ENCODE measurements at regions not wholly inside any gene's neighbourhood (a gene's known extent, or its start where the extent isn't known, plus 50 kb on each side); places are given as distances from the start of the nearest gene placed in this dataset.
"Not testable (repeated sequence)": the region's sequence is repeated elsewhere in the genome, so short reads cannot be mapped to it uniquely, and the experiment has no call there.

GRCh38 chr10:105745596-105746148 is 1104.6 kb downstream of the SORCS3 start:
- Histone ChIP-seq H3K9me3 (ENCODE audit: insufficient read depth, low read length) (no peaks in the 10 kb centered on the region), H3K27me3 (ENCODE audit: insufficient read depth, insufficient read length) (no peaks in the 10 kb centered on the region), H3K4me1 (ENCODE audit: insufficient read depth, insufficient read length) (no peaks in the 10 kb centered on the region), H3K36me3 (ENCODE audit: insufficient read depth, insufficient read length, low read length) (no peaks in the 10 kb centered on the region), H3K4me3 (ENCODE audit: insufficient read length, low read depth) (no peak overlapping the region), H3K9ac (ENCODE audit: insufficient read length, low read depth) (no peak overlapping the region)
- DNase-seq (ENCODE audit: low read depth, low spot score): no peak
- TF ChIP-seq SUZ12 (IDR thresholded peaks at IDR 0.05; ENCODE audit: extremely low read depth, insufficient read depth, insufficient read length) (no peak), YY1 (IDR thresholded peaks at IDR 0.05; ENCODE audit: insufficient read depth, insufficient read length) (no peak), ZNF274 (IDR thresholded peaks at IDR 0.05; ENCODE audit: low read depth, low read length) (no peak)

GRCh38 chr10:105743343-105744056 is 1102.4 kb downstream of the SORCS3 start:
- Histone ChIP-seq H3K4me1 (ENCODE audit: insufficient read depth, insufficient read length) (no peaks in the 10 kb centered on the region), H3K4me3 (ENCODE audit: insufficient read length, low read depth) (no peak overlapping the region), H3K9me3 (ENCODE audit: insufficient read depth, low read length) (no peaks in the 10 kb centered on the region), H3K27me3 (ENCODE audit: insufficient read depth, insufficient read length) (no peaks in the 10 kb centered on the region), H3K36me3 (ENCODE audit: insufficient read depth, insufficient read length, low read length) (no peaks in the 10 kb centered on the region), H3K9ac (ENCODE audit: insufficient read length, low read depth) (no peak overlapping the region)
- DNase-seq (ENCODE audit: low read depth, low spot score): no peak
- no peak for TF ChIP-seq SUZ12 (IDR thresholded peaks at IDR 0.05; ENCODE audit: extremely low read depth, insufficient read depth, insufficient read length)
- TF ChIP-seq YY1 (IDR thresholded peaks at IDR 0.05; ENCODE audit: insufficient read depth, insufficient read length): no peak
- no peak for TF ChIP-seq ZNF274 (IDR thresholded peaks at IDR 0.05; ENCODE audit: low read depth, low read length)

GRCh38 chr10:105742923-105743322 is 1101.8 kb downstream of the SORCS3 start:
- Histone ChIP-seq H3K36me3 (ENCODE audit: insufficient read depth, insufficient read length, low read length) (no peaks in the 10 kb centered on the region), H3K9me3 (ENCODE audit: insufficient read depth, low read length) (no peaks in the 10 kb centered on the region), H3K27me3 (ENCODE audit: insufficient read depth, insufficient read length) (no peaks in the 10 kb centered on the region), H3K4me3 (ENCODE audit: insufficient read length, low read depth) (no peak overlapping the region), H3K9ac (ENCODE audit: insufficient read length, low read depth) (no peak overlapping the region), H3K4me1 (ENCODE audit: insufficient read depth, insufficient read length) (no peaks in the 10 kb centered on the region)
- TF ChIP-seq YY1 (IDR thresholded peaks at IDR 0.05; ENCODE audit: insufficient read depth, insufficient read length): no peak
- DNase-seq (ENCODE audit: low read depth, low spot score): no peak

GRCh38 chr10:105742184-105742583 is 1101.1 kb downstream of the SORCS3 start:
- TF ChIP-seq ZNF274 (IDR thresholded peaks at IDR 0.05; ENCODE audit: low read depth, low read length) (no peak), SUZ12 (IDR thresholded peaks at IDR 0.05; ENCODE audit: extremely low read depth, insufficient read depth, insufficient read length) (no peak), YY1 (IDR thresholded peaks at IDR 0.05; ENCODE audit: insufficient read depth, insufficient read length) (no peak)
- H3K36me3 ChIP-seq (ENCODE audit: insufficient read depth, insufficient read length, low read length): no peaks in the 10 kb centered on the region
- no peak overlapping the region for H3K4me3 ChIP-seq (ENCODE audit: insufficient read length, low read depth)
- H3K27me3 ChIP-seq (ENCODE audit: insufficient read depth, insufficient read length): no peaks in the 10 kb centered on the region
- no peak for DNase-seq (ENCODE audit: low read depth, low spot score)
- H3K4me1 ChIP-seq (ENCODE audit: insufficient read depth, insufficient read length): no peaks in the 10 kb centered on the region
- no peak overlapping the region for H3K9ac ChIP-seq (ENCODE audit: insufficient read length, low read depth)
- no peaks in the 10 kb centered on the region for H3K9me3 ChIP-seq (ENCODE audit: insufficient read depth, low read length)

GRCh38 chr10:105734479-105734878 is 1093.4 kb downstream of the SORCS3 start:
- H3K27me3 ChIP-seq (ENCODE audit: insufficient read depth, insufficient read length): no peaks in the 10 kb centered on the region
- no peak overlapping the region for H3K9ac ChIP-seq (ENCODE audit: insufficient read length, low read depth)
- no peak for DNase-seq (ENCODE audit: low read depth, low spot score)
- TF ChIP-seq SUZ12 (IDR thresholded peaks at IDR 0.05; ENCODE audit: extremely low read depth, insufficient read depth, insufficient read length) (no peak), ZNF274 (IDR thresholded peaks at IDR 0.05; ENCODE audit: low read depth, low read length) (no peak), YY1 (IDR thresholded peaks at IDR 0.05; ENCODE audit: insufficient read depth, insufficient read length) (no peak)
- no peaks in the 10 kb centered on the region for H3K36me3 ChIP-seq (ENCODE audit: insufficient read depth, insufficient read length, low read length)
- H3K4me1 ChIP-seq (ENCODE audit: insufficient read depth, insufficient read length): no peaks in the 10 kb centered on the region
- H3K4me3 ChIP-seq (ENCODE audit: insufficient read length, low read depth): no peak overlapping the region
- peaks cover 17% of the 10 kb centered on the region for H3K9me3 ChIP-seq (ENCODE audit: insufficient read depth, low read length)

GRCh38 chr10:105733924-105734323 is 1092.8 kb downstream of the SORCS3 start:
- no peaks in the 10 kb centered on the region for H3K27me3 ChIP-seq (ENCODE audit: insufficient read depth, insufficient read length)
- H3K4me3 ChIP-seq (ENCODE audit: insufficient read length, low read depth): no peak overlapping the region
- no peaks in the 10 kb centered on the region for H3K4me1 ChIP-seq (ENCODE audit: insufficient read depth, insufficient read length)
- peaks cover 17% of the 10 kb centered on the region for H3K9me3 ChIP-seq (ENCODE audit: insufficient read depth, low read length)
- TF ChIP-seq YY1 (IDR thresholded peaks at IDR 0.05; ENCODE audit: insufficient read depth, insufficient read length): no peak
- no peaks in the 10 kb centered on the region for H3K36me3 ChIP-seq (ENCODE audit: insufficient read depth, insufficient read length, low read length)
- DNase-seq (ENCODE audit: low read depth, low spot score): no peak
- no peak overlapping the region for H3K9ac ChIP-seq (ENCODE audit: insufficient read length, low read depth)

- H3K9ac ChIP-seq (ENCODE audit: insufficient read length, low read depth): no peak overlapping the region
- TF ChIP-seq YY1 (IDR thresholded peaks at IDR 0.05; ENCODE audit: insufficient read depth, insufficient read length): no peak
- no peak for TF ChIP-seq SUZ12 (IDR thresholded peaks at IDR 0.05; ENCODE audit: extremely low read depth, insufficient read depth, insufficient read length)
- TF ChIP-seq ZNF274 (IDR thresholded peaks at IDR 0.05; ENCODE audit: low read depth, low read length): no peak
- no peaks in the 10 kb centered on the region for H3K36me3 ChIP-seq (ENCODE audit: insufficient read depth, insufficient read length, low read length)
- H3K4me1 ChIP-seq (ENCODE audit: insufficient read depth, insufficient read length): peaks cover 2% of the 10 kb centered on the region
- DNase-seq (ENCODE audit: low read depth, low spot score): no peak
- H3K4me3 ChIP-seq (ENCODE audit: insufficient read length, low read depth): no peak overlapping the region
- H3K9me3 ChIP-seq (ENCODE audit: insufficient read depth, low read length): peaks cover 7% of the 10 kb centered on the region
- H3K27me3 ChIP-seq (ENCODE audit: insufficient read depth, insufficient read length): no peaks in the 10 kb centered on the region
These were observed 1088.3 kb downstream of the SORCS3 start for GRCh38 chr10:105729428-105729827.

- DNase-seq (ENCODE audit: low read depth, low spot score); H3K27me3 ChIP-seq (ENCODE audit: insufficient read depth, insufficient read length); H3K36me3 ChIP-seq (ENCODE audit: insufficient read depth, insufficient read length, low read length); H3K4me3 ChIP-seq (ENCODE audit: insufficient read length, low read depth); H3K9me3 ChIP-seq (ENCODE audit: insufficient read depth, low read length); H3K4me1 ChIP-seq (ENCODE audit: insufficient read depth, insufficient read length); H3K9ac ChIP-seq (ENCODE audit: insufficient read length, low read depth): not testable (repeated sequence)
These were observed 1086.5 kb downstream of the SORCS3 start for GRCh38 chr10:105727586-105727985.

All from NT2/D1 (cell line).